HG02623 (cell line): ENCODE measurements at regions not wholly inside any gene's neighbourhood (a gene's known extent, or its start where the extent isn't known, plus 50 kb on each side); places are given as distances from the start of the nearest gene placed in this dataset.
A peak's percentile ranks its signal among the peaks of the same experiment; 100 is the strongest.
"Not testable (repeated sequence)": the region's sequence is repeated elsewhere in the genome, so short reads cannot be mapped to it uniquely, and the experiment has no call there.

ENCODE experiments used
- ATAC-seq: cut with Tn5 transposase; IDR thresholded peaks from one replicate; pipeline ENCODE4 v1.9.1; 2021; ENCODE audit warnings: moderate library complexity; ENCODE audit not compliant: unreplicated experiment

- ATAC-seq: no peak
Observed at GRCh38 chrX:83588409-83588808, 80.3 kb downstream of the POU3F4 start.

GRCh38 chrX:83593634-83594294, 85.7 kb downstream of the POU3F4 start:
- ATAC-seq: no peak

GRCh38 chrX:83630662-83631061, 122.6 kb downstream of the POU3F4 start:
- no peak for ATAC-seq

GRCh38 chrX:83649706-83650105, 141.6 kb downstream of the POU3F4 start:
- ATAC-seq: not testable (repeated sequence)

GRCh38 chrX:83658731-83659130, 150.6 kb downstream of the POU3F4 start:
- ATAC-seq: peak; percentile 61
